Activated naive CD8-positive, alpha-beta T cell treated with anti-CD3 and anti-CD28 coated beads, Interleukin-2, amount 10 ng/mL, durations not matched to agents 7 days and 5 days (primary cell): ENCODE measurements at regions not wholly inside any gene's neighbourhood (a gene's known extent, or its start where the extent isn't known, plus 50 kb on each side); places are given as distances from the start of the nearest gene placed in this dataset.
"Not testable (repeated sequence)": the region's sequence is repeated elsewhere in the genome, so short reads cannot be mapped to it uniquely, and the experiment has no call there.

Experiments used
- ATAC-seq: fragments of 150-1000 bp; cut with Tn5 transposase; one replicate; pipeline ENCODE4 v1.10.0; 2021; ENCODE audit warnings: low read depth, moderate library complexity
- POLR2A ChIA-PET: fragments of 350-600 bp; sonication (Branson Sonifier 250); formaldehyde crosslinking; loops from one replicate; lab custom pipeline; 2021; ENCODE audit warnings: antibody characterized with exemption; lab: Charles Lee
- DNase-seq: peaks from one replicate; pipeline ENCODE4 v3.0.0; 2021
- H3K27ac Mint-ChIP-seq: one replicate; pipeline ENCODE4 v1.8.0; 2022; ENCODE audit warnings: mild to moderate bottlenecking, mixed read lengths
- H3K27me3 Mint-ChIP-seq: one replicate; pipeline ENCODE4 v1.8.0; 2022; ENCODE audit warnings: mild to moderate bottlenecking, moderate library complexity, mixed read lengths
- H3K36me3 Mint-ChIP-seq: one replicate; pipeline ENCODE4 v1.8.0; 2021; ENCODE audit warnings: mild to moderate bottlenecking, mixed read lengths
- H3K4me1 Mint-ChIP-seq: one replicate; pipeline ENCODE4 v1.8.0; 2021; ENCODE audit warnings: mixed read lengths
- H3K4me3 Mint-ChIP-seq: one replicate; pipeline ENCODE4 v1.8.0; 2022; ENCODE audit warnings: mild to moderate bottlenecking, moderate library complexity, mixed read lengths
- H3K9me3 Mint-ChIP-seq: one replicate; pipeline ENCODE4 v1.8.0; 2021; ENCODE audit warnings: mixed read lengths

DNA sequence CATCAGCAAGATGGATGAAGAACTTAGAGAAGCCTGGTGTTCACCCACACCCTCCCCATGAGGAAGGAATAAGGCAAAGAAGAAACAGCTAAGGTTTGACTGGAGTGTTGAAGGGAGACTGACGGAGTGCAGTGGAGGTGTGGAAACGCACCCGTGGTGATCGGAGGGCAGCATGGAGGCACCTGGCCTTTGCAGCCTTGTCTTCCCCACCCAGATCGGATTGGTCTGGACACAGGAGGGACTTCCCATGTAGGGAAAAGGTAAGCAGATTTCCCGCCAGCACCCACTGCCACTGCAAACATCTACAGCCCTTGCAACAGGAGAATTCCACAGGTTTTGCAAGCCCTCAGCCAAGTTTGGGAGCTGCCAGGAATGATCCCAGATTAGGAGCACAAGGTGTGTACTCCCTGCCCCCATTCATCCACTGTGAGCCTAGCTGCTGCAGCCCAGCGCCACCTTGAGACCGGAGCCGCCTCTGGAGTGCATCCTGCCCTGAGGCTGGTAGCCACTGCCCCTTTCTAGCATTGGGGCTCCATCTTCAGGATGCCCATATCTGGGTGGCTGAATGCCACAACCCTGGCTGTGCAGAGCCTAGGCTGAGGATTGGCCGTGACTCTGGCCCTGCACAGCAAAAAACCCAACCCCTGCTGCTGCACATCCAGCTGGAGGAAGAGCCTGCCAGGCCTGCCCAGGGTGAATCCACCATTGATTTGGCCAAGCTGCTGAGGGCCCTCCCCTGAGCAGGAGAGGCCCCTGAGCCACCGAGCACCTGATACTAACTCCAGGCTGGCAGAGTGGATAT lies 411.1 kb downstream of the TMEM121 start:
- Mint-ChIP-seq H3K27me3 (peaks cover 28% of the 10 kb centered on the region), H3K36me3 (peaks cover 5% of the 10 kb centered on the region), H3K4me3 (no peak overlapping the region), H3K4me1 (no peaks in the 10 kb centered on the region), H3K27ac (no peak overlapping the region), H3K9me3 (peaks cover 13% of the 10 kb centered on the region)
- ATAC-seq (no peak), DNase-seq (no peak)
- POLR2A ChIA-PET, result no interaction called here

DNA sequence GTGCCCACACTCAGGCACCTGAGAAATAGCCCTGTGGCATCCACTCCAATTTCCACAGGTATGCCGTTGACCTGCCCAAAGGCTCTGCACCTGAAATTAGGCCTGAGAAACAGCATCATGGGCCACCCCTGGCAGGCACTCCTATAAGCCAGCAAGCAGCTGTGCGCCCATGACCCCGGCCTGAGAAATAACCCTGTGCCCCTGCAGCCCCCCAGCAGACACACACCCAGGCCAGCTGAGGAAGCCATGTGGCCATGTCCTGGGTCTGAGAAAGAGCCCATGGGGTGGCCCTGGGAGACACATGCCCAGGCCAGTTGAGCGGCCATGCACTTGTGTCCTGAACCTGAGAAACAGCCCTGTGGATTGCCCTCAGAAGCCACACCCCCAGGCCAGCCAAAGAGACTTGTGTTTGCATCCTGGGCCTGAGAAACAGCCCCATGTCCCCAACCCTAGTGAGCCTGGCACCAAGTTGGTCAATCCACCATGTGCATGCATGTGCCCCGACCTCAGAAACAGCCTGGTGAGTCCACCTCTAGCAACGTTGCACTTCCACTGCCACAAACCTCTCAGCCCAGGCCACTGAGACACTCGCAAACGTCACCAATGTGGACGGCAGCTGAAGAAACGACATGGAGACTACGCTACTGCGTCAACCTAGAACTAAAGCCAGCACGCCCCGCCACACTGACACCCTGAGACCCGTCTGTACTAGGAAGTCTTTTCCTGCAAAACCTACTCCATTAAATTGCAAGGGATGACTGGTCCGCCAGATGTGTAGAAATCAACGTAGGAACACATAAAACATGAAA lies 411.9 kb downstream of the TMEM121 start:
- no peak overlapping the region for H3K27ac Mint-ChIP-seq
- no peak overlapping the region for H3K4me3 Mint-ChIP-seq
- peaks cover 24% of the 10 kb centered on the region for H3K27me3 Mint-ChIP-seq
- POLR2A ChIA-PET, result no interaction called here
- peaks cover 5% of the 10 kb centered on the region for H3K36me3 Mint-ChIP-seq
- H3K9me3 Mint-ChIP-seq, result peaks cover 13% of the 10 kb centered on the region
- ATAC-seq, result no peak
- DNase-seq, result no peak
- H3K4me1 Mint-ChIP-seq, result no peaks in the 10 kb centered on the region

DNA sequence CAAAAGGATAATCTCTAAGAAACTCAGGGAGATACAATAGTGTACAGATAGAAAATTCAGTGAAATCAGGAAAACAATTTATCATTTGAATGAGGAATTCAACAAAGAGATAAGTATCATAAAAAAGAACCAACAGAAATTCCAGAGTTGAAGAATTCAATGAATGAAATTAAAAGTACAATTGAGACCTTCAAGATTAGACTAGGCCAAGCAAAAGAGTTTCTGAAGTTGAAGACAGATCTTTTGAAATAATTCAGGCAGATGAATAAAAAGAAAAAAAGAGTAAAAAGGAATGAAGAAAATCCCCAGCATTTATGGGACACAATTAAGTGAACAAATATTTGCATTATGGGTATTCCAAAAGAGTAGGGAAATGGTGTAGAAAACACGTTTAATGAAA lies 412.6 kb downstream of the TMEM121 start:
- POLR2A ChIA-PET, result no interaction called here
- no peak overlapping the region for H3K27ac Mint-ChIP-seq
- peaks cover 13% of the 10 kb centered on the region for H3K9me3 Mint-ChIP-seq
- peaks cover 5% of the 10 kb centered on the region for H3K36me3 Mint-ChIP-seq
- H3K4me3 Mint-ChIP-seq, result no peak overlapping the region
- peaks cover 17% of the 10 kb centered on the region for H3K27me3 Mint-ChIP-seq
- H3K4me1 Mint-ChIP-seq, result no peaks in the 10 kb centered on the region
- ATAC-seq (no peak), DNase-seq (no peak)

DNA sequence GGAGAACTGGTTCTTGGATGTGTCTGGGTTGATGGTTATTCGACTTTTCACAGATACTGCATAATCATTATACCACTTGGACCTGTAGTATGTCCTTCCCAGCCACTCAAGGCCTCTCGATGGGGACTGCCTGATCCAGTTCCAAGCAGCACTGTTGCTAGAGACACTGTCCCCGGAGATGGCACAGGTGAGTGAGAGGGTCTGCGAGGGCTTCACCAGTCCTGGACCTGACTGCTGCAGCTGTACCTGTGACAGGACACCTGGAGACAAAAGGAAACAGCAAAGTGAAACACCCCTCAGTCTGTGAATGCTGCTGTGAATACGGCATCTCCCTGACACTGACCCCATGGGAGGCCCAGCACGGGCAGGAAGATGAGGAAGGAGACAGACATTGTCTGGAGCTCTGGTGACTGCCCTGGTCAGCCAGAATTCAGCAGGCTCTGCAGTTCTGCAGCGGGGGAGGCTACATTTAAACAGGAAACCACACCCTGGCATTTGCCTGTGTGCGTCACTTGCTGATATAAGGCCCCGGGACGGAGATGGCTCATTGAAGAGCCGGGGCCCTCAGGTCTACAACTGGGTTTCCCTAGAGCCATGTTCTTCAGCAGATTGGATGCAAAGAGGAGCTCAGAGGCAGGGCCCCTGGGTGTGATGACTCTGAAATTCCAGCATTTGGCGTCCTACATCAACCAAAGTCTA lies 413.6 kb downstream of the TMEM121 start:
- Mint-ChIP-seq H3K4me3 (no peak overlapping the region), H3K4me1 (peaks cover 2% of the 10 kb centered on the region), H3K27ac (no peak overlapping the region), H3K9me3 (peaks cover 13% of the 10 kb centered on the region), H3K36me3 (peaks cover 5% of the 10 kb centered on the region), H3K27me3 (peaks cover 13% of the 10 kb centered on the region)
- ATAC-seq (no peak), DNase-seq (no peak)
- POLR2A ChIA-PET, result no interaction called here

DNA sequence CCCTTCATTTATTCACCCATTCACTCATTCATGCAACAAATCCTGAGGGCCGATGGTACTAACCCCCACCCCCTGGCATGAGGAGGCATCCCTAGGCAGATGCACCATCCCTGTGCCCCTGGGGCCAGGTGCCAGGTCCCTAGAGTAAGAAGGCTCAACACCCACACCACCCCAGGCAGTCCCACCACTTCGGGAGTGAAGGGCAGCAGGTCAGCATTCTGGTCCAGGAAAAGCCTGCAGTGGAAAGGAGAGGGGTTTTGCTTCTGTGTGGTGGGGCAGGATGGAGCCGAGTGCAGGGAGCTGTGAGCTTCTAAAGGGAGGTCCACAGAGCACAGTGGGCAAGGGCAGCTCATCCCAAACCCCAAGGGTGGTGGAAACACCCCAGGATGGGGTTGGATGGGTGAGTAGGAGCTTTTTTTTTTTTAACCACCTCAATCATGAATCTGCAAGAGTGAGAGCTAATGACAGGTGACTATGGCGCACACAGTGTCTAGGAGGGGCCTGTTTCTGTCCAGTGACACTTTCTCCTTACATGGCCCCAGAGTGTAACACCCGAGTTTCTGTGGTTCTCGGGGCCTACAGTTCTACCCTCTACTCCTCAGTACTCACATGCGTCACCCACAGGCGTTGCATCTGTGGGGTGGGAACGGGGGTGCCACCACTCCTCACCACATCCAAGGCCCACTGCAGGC lies 414.3 kb downstream of the TMEM121 start:
- no peak for ATAC-seq
- POLR2A ChIA-PET, result interaction anchor here (0.7 kb wide), 1 partner anchor 17 kb away, joined by 4 read pairs; no protein-coding TSS in a partner anchor

DNA sequence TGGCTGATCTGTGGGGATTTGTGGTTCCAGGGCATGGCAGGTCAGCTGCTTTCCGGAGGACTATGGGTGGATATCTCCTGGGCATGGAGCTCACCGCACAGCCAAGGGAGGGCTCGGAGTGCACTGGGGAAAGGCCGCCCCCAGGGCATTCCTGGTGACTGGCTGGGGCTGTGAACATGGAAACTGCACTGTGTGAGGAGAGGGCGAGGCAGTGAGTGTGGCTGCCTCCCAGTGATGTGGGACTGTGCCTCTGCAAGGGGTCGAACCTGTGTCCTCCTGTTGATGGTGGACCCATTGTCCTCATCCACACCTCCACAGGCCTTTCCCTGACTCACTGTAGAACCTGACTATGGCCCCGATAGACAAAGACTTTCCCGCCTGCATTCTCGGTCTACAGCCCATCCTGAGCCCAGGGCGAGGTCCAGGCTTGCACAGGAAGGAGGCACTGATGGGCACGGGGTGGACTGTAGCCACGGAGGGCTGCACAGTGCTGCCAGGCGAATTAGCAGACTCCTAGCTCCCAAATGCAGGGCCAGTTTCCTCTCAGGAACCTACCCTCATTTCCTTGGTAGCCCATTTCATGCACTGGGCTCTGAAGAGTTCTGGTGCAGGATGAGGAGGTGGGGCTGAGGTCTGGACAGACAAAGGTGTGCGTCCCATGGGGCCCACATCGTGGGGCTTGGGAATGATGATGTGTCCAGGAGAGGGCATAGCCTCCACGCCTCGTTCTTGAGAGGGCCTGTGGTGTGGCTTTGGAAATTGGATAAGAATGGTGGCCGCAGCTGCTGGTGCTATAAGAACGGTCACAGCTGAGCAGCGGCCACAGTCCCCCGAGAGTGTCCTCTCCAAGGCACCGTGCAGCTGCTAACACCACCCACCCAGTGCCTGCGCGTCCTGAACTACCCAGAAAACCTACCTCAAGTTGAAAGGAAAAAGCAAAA lies 415.1 kb downstream of the TMEM121 start:
- H3K9me3 Mint-ChIP-seq, result peaks cover 9% of the 10 kb centered on the region
- H3K4me1 Mint-ChIP-seq, result peaks cover 2% of the 10 kb centered on the region
- H3K27me3 Mint-ChIP-seq, result peaks cover 5% of the 10 kb centered on the region
- DNase-seq (no peak), ATAC-seq (no peak)
- no peak overlapping the region for H3K4me3 Mint-ChIP-seq
- peaks cover 5% of the 10 kb centered on the region for H3K36me3 Mint-ChIP-seq
- no peak overlapping the region for H3K27ac Mint-ChIP-seq
- POLR2A ChIA-PET, result interaction anchor here (0.7 kb wide), 1 partner anchor 18 kb away, joined by 4 read pairs; no protein-coding TSS in a partner anchor

More for the DNA sequence above, 414.3 kb downstream of the TMEM121 start:
- Mint-ChIP-seq H3K27me3 (peaks cover 8% of the 10 kb centered on the region), H3K9me3 (peaks cover 9% of the 10 kb centered on the region), H3K4me3 (no peak overlapping the region), H3K4me1 (peaks cover 2% of the 10 kb centered on the region), H3K27ac (no peak overlapping the region), H3K36me3 (peaks cover 5% of the 10 kb centered on the region)
- DNase-seq, result no peak

DNA sequence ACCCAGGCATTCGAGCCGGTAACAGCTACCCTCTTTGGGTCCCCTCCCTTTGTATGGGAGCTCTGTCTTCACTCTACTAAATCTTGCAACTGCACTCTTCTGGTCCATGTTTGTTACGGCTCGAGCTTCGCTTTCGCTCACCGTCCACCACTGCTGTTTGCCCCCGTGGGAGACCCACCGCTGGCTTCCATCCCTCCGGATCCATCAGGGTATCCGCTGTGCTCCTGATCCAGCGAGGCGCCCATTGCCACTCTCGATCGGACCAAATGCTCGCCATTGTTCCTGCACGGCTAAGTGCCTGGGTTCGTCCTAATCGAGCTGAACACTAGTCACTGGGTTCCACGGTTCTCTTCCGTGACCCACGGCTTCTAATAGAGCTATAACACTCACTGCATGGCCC lies 416.3 kb downstream of the TMEM121 start:
- ATAC-seq, H3K9me3 Mint-ChIP-seq, H3K36me3 Mint-ChIP-seq, H3K27ac Mint-ChIP-seq, H3K4me3 Mint-ChIP-seq, POLR2A ChIA-PET, DNase-seq, H3K4me1 Mint-ChIP-seq, H3K27me3 Mint-ChIP-seq: not testable (repeated sequence)

DNA sequence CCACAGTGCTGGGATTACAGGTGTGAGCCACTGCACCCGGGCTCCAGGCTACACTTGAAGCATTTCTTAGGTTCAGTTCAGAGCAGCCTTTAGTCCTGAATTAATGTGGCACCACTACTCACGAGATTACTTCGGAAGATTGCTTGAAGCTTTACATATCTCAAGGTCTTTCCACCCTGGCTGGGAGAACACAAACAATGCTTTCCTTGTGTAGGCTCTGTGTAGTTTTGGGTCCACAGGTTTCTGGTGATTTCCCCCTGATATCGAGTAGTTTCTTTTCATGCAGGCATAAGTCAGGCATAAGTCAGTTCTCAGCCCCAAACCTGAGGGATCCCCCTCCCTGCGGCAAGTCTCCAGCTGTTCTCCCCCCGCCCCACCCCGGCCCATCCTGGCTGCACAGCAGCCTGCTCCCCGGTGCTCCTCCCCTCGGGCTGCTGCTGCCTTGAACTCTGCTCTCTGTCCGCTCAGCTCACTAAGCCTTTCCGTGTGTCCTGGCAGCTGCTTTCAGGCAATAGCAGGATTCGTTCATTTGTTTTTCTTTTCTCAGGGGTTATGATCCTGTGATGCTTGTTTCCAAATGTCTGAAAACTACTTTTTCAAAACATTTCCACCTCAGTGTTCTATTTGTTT lies 417.7 kb downstream of the TMEM121 start:
- Mint-ChIP-seq H3K4me3 (no peak overlapping the region), H3K4me1 (peaks cover 2% of the 10 kb centered on the region), H3K36me3 (no peaks in the 10 kb centered on the region), H3K27ac (no peak overlapping the region), H3K9me3 (peaks cover 2% of the 10 kb centered on the region), H3K27me3 (peaks cover 8% of the 10 kb centered on the region)
- ATAC-seq (no peak), DNase-seq (no peak)
- POLR2A ChIA-PET, result no interaction called here

DNA sequence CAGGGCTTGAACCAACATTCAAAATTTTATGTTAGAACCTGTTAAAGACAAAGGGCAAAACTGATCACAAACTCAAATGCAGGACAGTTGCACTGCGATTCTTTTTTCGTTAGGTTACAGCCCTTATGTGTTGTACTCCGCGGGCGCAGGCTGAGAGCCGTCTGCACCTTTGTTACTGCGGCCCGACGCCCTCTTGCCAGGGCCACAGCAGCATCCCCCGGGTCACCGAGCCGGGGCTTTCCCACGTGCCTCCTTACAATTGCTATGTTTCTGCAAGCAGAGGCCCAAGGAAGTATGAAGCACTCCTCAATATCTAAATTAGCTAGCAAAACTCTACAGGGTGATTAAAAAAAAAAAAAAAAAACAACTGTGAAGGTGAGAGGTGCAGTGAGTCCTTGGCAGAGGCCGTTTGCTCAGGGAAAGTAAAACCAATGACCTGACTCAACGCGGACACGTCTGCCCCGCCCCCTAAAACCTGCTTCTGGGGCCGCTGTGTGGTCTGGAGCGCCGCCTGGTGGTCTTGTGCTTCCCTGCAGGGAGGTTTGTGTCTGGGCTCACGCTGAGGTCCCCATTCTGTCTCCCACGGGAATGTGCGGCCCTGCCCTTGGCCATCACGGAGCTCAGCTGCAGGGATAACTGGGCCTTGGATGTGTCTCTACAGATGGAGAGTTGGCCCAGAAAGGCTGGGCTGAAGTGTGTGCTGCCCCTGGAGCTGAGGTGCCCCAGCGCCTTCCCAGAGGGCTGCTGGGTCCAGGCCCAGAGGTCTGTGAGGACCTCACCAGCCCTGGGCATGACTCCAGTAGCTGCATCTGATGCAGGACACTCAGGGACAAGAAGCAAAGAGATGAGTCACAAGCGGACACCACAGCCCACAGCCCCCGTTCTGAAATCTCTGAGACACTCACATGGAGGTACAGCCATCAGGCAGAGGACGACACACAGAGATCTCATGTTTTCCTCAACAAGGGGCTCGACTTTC lies 418.5 kb downstream of the TMEM121 start:
- H3K36me3 Mint-ChIP-seq, result no peaks in the 10 kb centered on the region
- H3K4me3 Mint-ChIP-seq, result no peak overlapping the region
- no peaks in the 10 kb centered on the region for H3K9me3 Mint-ChIP-seq
- peak; percentile 74 for ATAC-seq
- DNase-seq, result peak; percentile 85
- peaks cover 4% of the 10 kb centered on the region for H3K4me1 Mint-ChIP-seq
- POLR2A ChIA-PET, result no interaction called here
- H3K27me3 Mint-ChIP-seq, result peaks cover 8% of the 10 kb centered on the region
- no peak overlapping the region for H3K27ac Mint-ChIP-seq

DNA sequence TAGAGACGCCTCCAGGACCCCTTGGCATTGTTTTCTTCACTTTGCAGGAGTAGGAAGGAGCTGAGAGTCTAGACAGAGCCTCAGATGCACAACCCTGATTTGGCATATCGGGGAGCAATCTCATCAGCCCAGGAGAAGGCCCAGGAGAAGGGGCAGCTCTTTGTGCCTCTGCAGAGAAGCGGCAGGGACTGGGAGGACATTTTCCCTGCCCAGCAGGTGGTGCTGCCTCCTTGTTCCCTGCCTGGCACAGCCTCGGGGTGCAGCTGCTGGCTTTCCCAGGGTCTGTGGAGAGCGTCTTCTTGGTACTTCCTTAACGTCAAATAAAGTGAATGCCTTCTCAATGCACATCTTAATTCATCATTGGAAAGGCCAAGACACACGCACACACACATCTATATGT lies 419.5 kb downstream of the TMEM121 start:
- DNase-seq, result peak; percentile 49
- Mint-ChIP-seq H3K27me3 (peaks cover 11% of the 10 kb centered on the region), H3K9me3 (no peaks in the 10 kb centered on the region), H3K36me3 (no peaks in the 10 kb centered on the region), H3K27ac (no peak overlapping the region), H3K4me1 (peaks cover 4% of the 10 kb centered on the region), H3K4me3 (no peak overlapping the region)
- POLR2A ChIA-PET, result no interaction called here
- ATAC-seq, result no peak

DNA sequence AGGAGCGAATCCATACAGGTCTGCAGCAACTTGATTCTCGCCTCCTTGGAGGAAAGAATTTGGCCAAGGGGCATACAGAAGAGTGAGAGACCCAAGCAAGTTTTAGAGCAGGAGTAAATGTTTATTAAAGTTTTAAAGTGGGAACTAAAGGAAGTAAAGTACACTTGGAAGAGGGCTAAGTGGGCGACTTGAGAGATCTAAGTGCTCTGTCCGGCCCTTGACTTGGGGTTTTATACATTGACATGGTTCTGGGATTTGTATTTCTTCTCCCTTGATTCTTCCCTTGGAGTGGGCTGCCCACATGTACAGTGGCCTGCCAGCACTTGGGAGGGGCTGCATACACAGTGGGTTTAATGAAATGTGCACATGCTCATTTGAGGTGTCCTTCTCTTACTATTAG lies 421.2 kb downstream of the TMEM121 start:
- H3K36me3 Mint-ChIP-seq, result no peaks in the 10 kb centered on the region
- POLR2A ChIA-PET, result no interaction called here
- peaks cover 4% of the 10 kb centered on the region for H3K4me1 Mint-ChIP-seq
- ATAC-seq (no peak), DNase-seq (no peak)
- H3K27ac Mint-ChIP-seq, result no peak overlapping the region
- no peaks in the 10 kb centered on the region for H3K9me3 Mint-ChIP-seq
- no peak overlapping the region for H3K4me3 Mint-ChIP-seq
- H3K27me3 Mint-ChIP-seq, result peaks cover 12% of the 10 kb centered on the region
